HG03442 (cell line): ENCODE measurements at regions not wholly inside any gene's neighbourhood (a gene's known extent, or its start where the extent isn't known, plus 50 kb on each side); places are given as distances from the start of the nearest gene placed in this dataset.
"Not testable (repeated sequence)": the region's sequence is repeated elsewhere in the genome, so short reads cannot be mapped to it uniquely, and the experiment has no call there.

Experiments
- ATAC-seq: cut with Tn5 transposase; IDR thresholded peaks from one replicate; pipeline ENCODE4 v1.9.1; 2021; ENCODE audit warnings: mild to moderate bottlenecking, moderate library complexity; ENCODE audit not compliant: unreplicated experiment

DNA sequence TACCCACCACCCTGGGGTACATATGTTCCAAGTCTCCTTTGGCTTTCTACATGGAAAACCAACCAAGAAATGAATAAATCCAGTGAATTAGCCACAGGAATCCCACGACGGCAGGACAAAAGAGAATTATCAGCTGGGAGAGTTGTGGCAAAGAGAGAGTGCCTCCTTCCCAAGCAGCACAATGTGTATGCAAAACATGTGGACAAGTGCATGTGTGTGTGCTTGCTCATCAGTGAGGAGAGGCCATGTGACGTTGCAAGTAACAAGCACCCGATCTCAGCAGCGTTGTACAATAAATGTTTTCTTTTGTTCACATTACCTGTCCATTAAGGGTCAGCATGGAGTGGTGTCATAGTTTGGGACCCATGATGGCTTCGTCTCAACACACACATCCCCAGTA lies 50.0 kb upstream of the EMX2 start:
- no peak for ATAC-seq

DNA sequence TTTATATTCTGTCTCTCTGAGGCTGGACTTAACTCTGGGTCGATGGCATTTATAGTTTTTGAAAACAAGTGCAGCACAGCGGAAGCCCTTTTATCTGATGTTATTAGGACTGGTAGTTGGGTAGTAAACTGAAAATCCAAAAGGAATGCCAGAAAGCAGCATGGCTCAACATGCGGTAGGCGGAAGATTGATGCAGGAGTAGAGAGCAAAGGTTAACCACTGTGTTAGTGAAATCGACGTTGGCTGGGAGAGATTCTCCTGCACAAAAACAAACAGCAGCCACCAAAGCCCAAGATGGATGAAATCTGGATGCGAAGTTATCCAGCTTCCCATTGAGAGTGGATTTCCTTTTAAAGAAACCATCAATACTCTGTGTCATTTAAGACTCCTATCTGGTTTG lies 54.5 kb upstream of the EMX2 start:
- ATAC-seq: no peak

DNA sequence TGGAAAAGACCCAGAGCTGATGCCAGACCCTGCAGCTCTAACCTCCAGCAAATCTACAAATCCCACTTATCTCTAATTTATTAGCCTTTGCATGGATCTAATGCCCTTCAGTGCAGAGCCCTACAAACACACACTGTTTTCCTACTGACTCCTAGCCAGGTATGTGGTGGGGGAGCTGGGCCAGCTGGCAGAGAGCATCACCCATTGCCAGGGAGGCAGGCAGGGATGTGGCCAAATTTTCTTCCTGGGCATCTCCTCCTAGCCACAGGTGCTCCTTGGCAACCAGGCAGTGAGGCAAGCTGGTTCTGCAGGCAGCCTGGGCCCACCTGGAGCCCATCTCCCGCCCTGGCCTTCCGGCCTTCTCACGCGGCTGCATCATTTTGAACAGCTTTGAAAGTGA lies 55.9 kb upstream of the EMX2 start:
- no peak for ATAC-seq

DNA sequence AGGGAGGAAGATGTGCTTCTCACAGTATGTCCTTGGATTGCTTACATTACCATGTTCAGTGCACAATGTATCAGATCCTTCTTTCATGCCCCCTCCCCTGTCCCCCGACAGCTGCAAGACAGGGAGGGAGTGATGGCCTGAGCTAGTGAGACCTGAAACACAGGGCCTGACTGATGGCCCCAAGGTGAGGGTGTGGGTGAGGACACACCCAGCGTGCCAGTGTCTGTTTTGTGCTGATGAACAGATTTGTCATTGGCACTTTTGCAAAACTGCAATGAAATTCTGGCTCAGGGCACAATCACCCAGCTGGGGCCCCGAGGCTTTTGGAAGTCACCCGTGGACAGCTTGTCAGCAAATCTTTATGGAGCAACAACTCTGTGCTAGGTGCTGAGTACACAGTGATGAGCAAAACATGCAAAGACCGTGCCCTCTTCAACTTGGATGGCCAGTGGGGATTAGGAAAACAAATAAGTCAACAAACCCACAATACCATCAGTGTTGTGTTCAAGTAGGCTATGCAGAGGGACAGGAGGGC lies 59.4 kb upstream of the EMX2 start:
- no peak for ATAC-seq

- ATAC-seq: not testable (repeated sequence)
Observed at GRCh38 chr10:117481011-117481410, 61.5 kb upstream of the EMX2 start.

GRCh38 chr10:117480097-117480496 lies 62.4 kb upstream of the EMX2 start:
- ATAC-seq: no peak

DNA sequence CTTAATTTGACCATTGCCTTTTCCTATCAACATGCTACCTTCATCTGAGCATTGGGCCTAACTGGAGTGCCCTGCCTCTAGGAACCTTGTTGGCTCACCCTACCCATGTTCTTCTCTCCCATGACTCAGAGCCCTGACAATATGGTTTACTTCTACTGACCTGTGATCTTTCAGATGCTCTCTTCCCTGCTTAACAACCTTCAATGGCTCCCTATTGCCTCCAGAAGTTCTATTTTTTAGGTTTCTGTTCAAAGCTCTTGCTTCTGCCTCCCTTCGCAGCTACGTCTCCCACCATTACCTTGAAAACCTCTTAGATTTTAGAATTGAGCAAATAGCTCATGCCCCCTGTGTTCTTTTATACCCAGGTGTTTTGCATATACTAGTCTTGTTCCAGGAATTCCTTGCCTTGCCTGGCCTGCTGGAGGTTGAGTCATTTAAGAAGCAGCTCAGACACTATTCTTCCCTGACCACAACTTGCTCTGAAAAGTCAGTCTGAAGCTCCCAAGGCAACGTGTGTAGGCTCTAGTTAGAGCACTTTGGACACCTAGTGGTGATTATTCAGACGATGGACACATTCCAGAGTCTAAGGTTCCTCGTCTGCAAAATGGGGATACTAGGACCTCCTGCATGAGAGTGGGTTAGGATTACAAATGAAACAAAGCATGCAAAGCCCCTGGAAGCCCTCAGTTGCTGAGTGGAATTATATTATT lies 64.4 kb upstream of the EMX2 start:
- ATAC-seq: no peak

DNA sequence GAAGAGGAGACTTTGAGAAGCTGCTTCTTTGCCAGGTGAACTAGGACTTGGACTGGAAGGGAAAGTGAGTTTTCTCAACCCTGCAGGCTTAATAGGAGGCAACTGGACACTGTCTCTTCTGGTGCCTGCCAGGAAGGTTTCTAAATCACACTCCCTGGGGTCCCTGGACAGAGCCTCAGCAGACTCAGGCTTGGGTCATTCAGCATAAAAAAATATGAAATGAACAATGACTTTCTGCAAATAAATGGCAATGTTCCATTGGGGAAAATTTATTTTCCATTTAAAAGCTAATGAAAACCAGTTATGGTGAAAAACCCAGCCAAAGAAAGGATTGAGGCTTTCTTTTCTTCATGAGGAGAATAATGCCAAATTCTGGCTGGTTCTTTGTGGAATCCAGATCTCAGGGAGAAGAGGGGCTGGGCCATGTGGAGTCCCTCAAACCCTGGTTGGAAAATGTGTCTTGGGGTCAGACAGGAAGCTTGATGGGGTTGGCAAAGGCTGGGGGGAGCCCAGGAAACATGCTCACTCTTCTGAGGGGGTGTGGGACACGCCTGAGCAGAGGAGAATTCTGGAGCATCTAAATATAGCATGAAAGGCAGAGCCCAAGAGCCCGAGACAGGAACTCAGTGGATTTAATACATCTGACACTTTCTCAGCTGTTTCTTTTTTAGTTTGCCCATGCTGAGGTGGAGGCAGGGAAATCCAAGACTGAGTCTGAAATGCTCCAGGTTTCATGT lies 65.2 kb upstream of the EMX2 start:
- ATAC-seq: no peak

DNA sequence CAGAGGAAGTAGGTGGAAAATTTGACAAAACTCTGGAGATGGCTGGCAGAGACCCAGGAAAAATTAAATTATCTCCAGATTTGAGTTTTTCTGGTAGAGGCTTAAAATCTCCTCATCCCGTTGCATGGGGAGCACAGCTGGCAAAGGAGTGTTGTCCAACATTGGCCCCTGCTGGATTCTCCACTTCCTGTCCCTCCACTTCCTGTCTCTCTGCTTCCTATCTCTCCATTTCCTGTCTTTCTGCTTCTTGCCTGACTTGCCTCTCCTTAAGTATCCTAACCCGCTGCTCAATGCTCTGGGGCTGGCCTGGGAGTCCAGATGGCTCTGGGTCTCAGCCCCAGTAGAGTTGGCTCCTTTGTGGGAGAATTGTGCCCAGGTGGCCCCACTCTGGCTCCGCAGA lies 65.8 kb upstream of the EMX2 start:
- ATAC-seq: no peak

DNA sequence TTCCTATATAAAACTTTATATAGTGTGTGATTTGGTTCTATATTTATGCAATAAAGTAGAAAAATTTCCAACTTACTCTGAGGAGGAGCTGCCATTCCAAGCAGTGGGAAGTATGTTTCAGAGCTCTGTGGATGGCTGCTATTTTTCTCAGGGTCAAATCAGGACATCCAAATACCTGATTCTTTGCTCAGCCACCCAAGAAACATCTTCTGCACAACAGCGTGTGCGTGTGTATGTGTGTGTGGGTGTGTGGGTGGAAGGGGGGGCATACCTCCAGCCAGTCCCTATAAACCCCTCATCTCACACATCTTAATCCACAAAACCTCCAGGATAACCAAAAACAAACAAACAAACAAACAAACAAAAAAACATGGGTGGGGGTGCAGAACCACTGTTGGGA lies 66.3 kb upstream of the EMX2 start:
- ATAC-seq: no peak

DNA sequence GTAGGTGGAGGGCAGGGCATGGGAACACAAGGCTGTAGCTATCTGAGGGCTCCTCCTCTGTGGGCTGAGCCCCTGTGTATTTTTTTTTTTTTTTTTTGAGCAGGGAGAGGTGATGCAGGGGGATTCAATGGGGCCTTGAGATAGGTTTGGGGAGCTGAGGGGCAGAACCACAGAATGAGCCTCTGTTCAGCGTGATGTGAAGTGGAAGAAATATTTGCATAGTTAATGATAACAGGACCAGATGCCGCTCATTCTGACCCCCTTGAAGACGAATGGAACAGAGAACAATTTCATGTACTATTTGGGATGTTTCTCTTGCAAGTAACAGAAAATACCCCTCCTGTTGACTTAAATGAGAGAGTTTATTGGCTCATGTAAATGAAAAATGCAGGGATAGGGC lies 69.7 kb upstream of the EMX2 start:
- no peak for ATAC-seq

GRCh38 chr10:117471344-117471874 lies 71.1 kb upstream of the EMX2 start:
- ATAC-seq: no peak

DNA sequence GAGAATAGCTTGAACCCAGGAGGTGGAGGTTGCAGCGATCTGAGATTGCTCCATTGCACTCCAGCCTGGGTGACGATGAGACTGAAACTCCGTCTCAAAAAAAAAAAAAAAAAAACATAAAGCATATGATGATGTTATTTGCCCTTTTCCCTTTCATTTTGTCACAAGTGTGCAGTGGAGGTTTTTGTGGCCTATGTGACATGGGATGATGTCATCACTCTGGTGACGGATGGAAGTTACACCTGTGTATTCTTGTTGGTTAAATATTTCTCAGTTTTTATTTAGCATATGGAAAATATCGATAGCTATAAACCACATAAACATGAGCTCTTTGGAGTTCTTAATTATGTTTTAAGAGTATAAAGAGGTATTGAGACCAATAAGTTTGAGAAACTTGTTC lies 71.8 kb upstream of the EMX2 start:
- no peak for ATAC-seq

DNA sequence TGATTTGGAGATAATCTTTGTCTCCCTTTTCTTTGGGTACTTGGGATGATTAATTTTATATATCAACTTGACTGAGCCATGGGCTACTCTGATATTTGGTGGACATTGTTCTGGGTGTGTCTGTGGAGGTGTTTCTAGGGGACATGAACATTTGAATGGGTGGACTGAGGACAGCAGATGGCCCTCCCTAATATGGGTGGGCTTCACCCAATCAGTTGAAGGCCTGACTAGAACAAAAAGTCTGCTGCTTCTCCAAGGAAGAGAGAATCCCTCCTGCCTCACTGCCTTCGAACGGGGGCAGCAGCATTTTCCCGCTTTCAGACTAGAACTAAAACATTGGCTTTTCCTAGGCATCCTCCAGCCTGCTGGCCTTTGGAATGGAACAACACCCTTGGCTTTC lies 73.9 kb upstream of the EMX2 start:
- ATAC-seq: no peak

- ATAC-seq: no peak
Observed at GRCh38 chr10:117464176-117464575, 78.4 kb upstream of the EMX2 start.

DNA sequence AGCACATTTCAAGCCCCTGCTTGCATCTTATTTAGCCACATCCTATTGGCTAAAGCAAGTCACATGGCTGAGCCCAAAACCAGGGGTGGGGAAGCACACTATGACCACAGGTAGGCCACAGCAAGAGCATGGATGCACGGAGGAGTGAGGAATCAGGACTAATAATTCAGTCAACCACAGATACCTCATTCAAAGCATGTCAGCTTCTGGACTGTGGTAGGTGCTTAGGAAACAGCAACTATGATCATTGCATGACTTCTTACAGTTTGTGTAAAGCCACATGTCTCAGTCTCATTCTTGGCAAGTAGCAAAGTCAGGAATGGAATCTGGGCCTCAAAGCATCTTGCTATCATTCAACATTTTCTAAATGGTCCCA lies 79.0 kb upstream of the EMX2 start:
- no peak for ATAC-seq

DNA sequence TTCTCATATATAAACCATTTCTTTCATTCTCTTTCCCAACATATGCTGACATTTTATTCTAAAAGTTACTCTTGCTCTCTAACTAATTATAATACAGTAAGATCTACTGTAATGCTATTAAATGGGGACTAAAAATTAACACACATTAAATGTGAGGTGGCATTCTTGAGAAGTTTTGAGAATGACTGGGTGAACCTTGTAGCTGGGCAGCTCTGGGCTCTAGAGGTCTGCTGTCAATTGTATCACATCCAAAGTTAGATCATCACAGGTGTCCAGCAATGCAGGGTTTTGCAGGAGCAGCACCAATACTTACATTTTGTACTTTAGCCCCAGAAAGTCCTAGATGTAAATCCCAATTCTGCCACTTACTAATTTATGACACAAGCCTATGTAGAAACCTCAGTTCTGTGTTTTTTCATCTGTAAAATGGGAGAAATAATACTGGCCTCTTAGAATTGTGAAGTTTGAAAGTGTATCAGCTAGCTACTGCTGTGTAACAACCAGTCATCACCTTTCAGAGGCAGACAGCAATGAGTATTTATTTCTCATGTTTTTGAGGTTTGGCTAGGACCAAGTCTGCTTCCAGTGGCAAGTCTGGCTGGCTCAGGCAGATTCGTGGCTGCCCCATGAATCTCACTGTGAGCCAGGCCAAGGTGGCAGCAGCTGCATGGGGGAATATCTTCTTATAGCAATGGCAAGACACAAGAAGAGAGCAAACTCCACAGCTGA lies 79.6 kb upstream of the EMX2 start:
- ATAC-seq: no peak

- ATAC-seq: no peak
Observed at GRCh38 chr10:117462424-117462792, 80.1 kb upstream of the EMX2 start.

GRCh38 chr10:117461766-117462423 lies 80.7 kb upstream of the EMX2 start:
- no peak for ATAC-seq

- ATAC-seq: no peak
Observed at GRCh38 chr10:117460846-117461765, 81.4 kb upstream of the EMX2 start.
